Calu3 (cell line): ENCODE measurements at regions not wholly inside any gene's neighbourhood (a gene's known extent, or its start where the extent isn't known, plus 50 kb on each side); places are given as distances from the start of the nearest gene placed in this dataset.
A peak's percentile ranks its signal among the peaks of the same experiment; 100 is the strongest.

Experiments
- BruUV-seq: library from RNA; stranded (reverse); fragments of 400-500 nt; replicated peaks from 2 replicates; lab custom pipeline; 2021; lab: Mats Ljungman, UMichigan
- CTCF ChIA-PET: fragments of 300-600 bp; sonication (Branson Sonifier 250); formaldehyde crosslinking; loops from one replicate; lab custom pipeline; 2022; ENCODE audit warnings: antibody characterized with exemption; lab: Charles Lee
- DNase-seq: peaks from one replicate; pipeline ENCODE4 v3.0.0; 2022
- H3K27ac Mint-ChIP-seq: one replicate; pipeline ENCODE4 v1.8.0; 2022; ENCODE audit warnings: mixed read lengths; ENCODE audit not compliant: unreplicated experiment
- H3K27me3 Mint-ChIP-seq: one replicate; pipeline ENCODE4 v1.8.0; 2022; ENCODE audit warnings: mixed read lengths; ENCODE audit not compliant: unreplicated experiment
- H3K36me3 Mint-ChIP-seq: one replicate; pipeline ENCODE4 v1.8.0; 2022; ENCODE audit warnings: mild to moderate bottlenecking, moderate library complexity, mixed read lengths; ENCODE audit not compliant: insufficient read depth, unreplicated experiment
- H3K4me1 Mint-ChIP-seq: one replicate; pipeline ENCODE4 v1.8.0; 2022; ENCODE audit warnings: mild to moderate bottlenecking, low read depth, mixed read lengths; ENCODE audit not compliant: unreplicated experiment
- H3K4me3 Mint-ChIP-seq: one replicate; pipeline ENCODE4 v1.8.0; 2022; ENCODE audit warnings: mild to moderate bottlenecking, low read depth, moderate library complexity, mixed read lengths; ENCODE audit not compliant: unreplicated experiment
- H3K9me3 Mint-ChIP-seq: one replicate; pipeline ENCODE4 v1.8.0; 2022; ENCODE audit warnings: low read depth, mixed read lengths; ENCODE audit not compliant: unreplicated experiment
- CTCF ChIP-seq: fragments of 200-600 bp; IDR thresholded peaks from one replicate; pipeline ENCODE4 v1.8.0; 2022; ENCODE audit warnings: antibody characterized with exemption; ENCODE audit not compliant: unreplicated experiment
- intact Hi-C: fragments of 100-400 bp; cut with micrococcal nuclease; formaldehyde crosslinking; loops from one replicate; pipeline ENCODE4 v1.10.0; 2022; ENCODE audit not compliant: unreplicated experiment

- TF ChIP-seq CTCF = no peak
- no peak for DNase-seq
- H3K9me3 Mint-ChIP-seq = no peaks in the 10 kb centered on the region
- BruUV-seq = no TSS peak
- intact Hi-C loops = no loop called here
- CTCF ChIA-PET = no interaction called here
- no peaks in the 10 kb centered on the region for H3K4me1 Mint-ChIP-seq
- H3K27me3 Mint-ChIP-seq = peaks cover 57% of the 10 kb centered on the region
- no peaks in the 10 kb centered on the region for H3K36me3 Mint-ChIP-seq
- no peak overlapping the region for H3K4me3 Mint-ChIP-seq
- no peak overlapping the region for H3K27ac Mint-ChIP-seq
These were observed 114.3 kb downstream of the ASCL4 start for GRCh38 chr12:107888789-107889188.

DNA sequence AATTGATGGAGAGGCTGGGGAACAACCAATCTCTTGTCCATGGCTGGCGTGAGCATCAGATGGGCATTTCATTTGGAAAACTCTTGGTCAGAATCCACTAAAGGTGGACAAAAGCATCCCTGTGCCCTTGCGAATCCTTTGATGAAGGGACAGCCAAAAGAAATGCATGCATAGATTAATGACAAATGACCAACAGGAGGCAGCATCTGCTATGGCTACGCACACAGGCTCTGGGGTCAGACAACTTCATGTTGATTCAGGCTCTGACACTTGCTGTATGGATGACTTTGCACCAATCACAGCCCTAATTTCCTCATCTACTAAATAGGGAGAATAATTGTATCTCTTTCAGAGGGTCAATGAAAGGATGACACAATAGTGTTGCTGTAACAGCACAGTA, 117.5 kb downstream of the ASCL4 start:
- H3K9me3 Mint-ChIP-seq = no peaks in the 10 kb centered on the region
- intact Hi-C loops = no loop called here
- no peak overlapping the region for H3K4me3 Mint-ChIP-seq
- DNase-seq = no peak
- CTCF ChIA-PET = no interaction called here
- BruUV-seq = no TSS peak
- no peak overlapping the region for H3K27ac Mint-ChIP-seq
- H3K36me3 Mint-ChIP-seq = no peaks in the 10 kb centered on the region
- peak; percentile 17 for TF ChIP-seq CTCF
- no peaks in the 10 kb centered on the region for H3K4me1 Mint-ChIP-seq
- H3K27me3 Mint-ChIP-seq = peaks cover 64% of the 10 kb centered on the region

- Mint-ChIP-seq H3K4me3 (no peak overlapping the region), H3K4me1 (no peaks in the 10 kb centered on the region), H3K36me3 (no peaks in the 10 kb centered on the region), H3K27me3 (peaks cover 42% of the 10 kb centered on the region), H3K9me3 (no peaks in the 10 kb centered on the region), H3K27ac (no peak overlapping the region)
- intact Hi-C loops = no loop called here
- BruUV-seq = no TSS peak
- DNase-seq = no peak
- CTCF ChIA-PET = no interaction called here
- TF ChIP-seq CTCF = no peak
These were observed 120.1 kb downstream of the ASCL4 start for GRCh38 chr12:107894589-107894988.

- Mint-ChIP-seq H3K27me3 (peaks cover 44% of the 10 kb centered on the region), H3K9me3 (no peaks in the 10 kb centered on the region), H3K4me3 (no peak overlapping the region), H3K27ac (no peak overlapping the region), H3K4me1 (no peaks in the 10 kb centered on the region), H3K36me3 (no peaks in the 10 kb centered on the region)
- DNase-seq = no peak
- CTCF ChIA-PET = no interaction called here
- BruUV-seq = no TSS peak
- intact Hi-C loops = no loop called here
- TF ChIP-seq CTCF = no peak
These were observed 121.5 kb downstream of the ASCL4 start for GRCh38 chr12:107895966-107896365.
